Keratinocyte (primary cell): ENCODE measurements at regions not wholly inside any gene's neighbourhood (a gene's known extent, or its start where the extent isn't known, plus 50 kb on each side); places are given as distances from the start of the nearest gene placed in this dataset.
"Not testable (repeated sequence)": the region's sequence is repeated elsewhere in the genome, so short reads cannot be mapped to it uniquely, and the experiment has no call there.

ENCODE experiments used
- CTCF ChIP-seq, 3 experiments: IDR thresholded peaks in 1 of 3; conservative IDR thresholded peaks in 1 of 3; optimal IDR thresholded peaks in 1 of 3; 2 replicates in 2 of 3; 3 replicates in 1 of 3; pipeline versions ENCODE3 to v1.5.1; 2011; ENCODE audit warnings: low read length in 3 of 3, mild to moderate bottlenecking in 3 of 3, moderate library complexity in 2 of 3, control low read depth in 1 of 3, inconsistent platforms in 1 of 3; ENCODE audit not compliant: insufficient read depth in 2 of 3; ENCODE audit errors: extremely low read depth in 1 of 3
- EZH2 ChIP-seq: IDR thresholded peaks from one replicate; pipeline ENCODE4 v1.6.1; 2012; ENCODE audit warnings: inconsistent platforms, mild to moderate bottlenecking, low read length, moderate library complexity

DNA sequence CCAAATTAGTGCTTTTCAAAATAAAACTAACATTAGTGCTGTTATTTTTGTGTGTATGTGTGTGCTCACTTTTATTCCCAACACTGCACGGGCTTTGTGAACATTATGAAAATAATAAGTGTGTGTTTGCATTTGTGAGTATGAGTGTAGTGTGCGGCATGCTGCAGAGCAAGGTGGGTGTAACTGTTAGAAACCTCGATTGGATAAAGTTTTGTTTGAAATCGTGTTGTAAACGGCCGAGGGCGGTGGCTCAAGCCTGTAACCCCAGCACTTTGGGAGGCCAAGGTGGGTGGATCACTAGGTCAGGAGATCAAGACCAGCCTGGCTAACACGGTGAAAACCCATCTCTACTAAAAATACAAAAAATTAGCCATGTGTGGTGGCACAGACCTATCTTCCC lies 352.0 kb downstream of the MDFIC start:
- not testable (repeated sequence) for TF ChIP-seq CTCF (optimal IDR thresholded peaks at IDR 0.05 in 1 of 3, IDR thresholded peaks at IDR 0.05 in 1 of 3, conservative IDR thresholded peaks at IDR 0.05 in 1 of 3; ENCODE audit: extremely low read depth in 1 of 3, insufficient read depth in 2 of 3, low read length in 3 of 3); EZH2
